ENCODE measurements at regions not wholly inside any gene's neighbourhood (a gene's known extent, or its start where the extent isn't known, plus 50 kb on each side); places are given as distances from the start of the nearest gene placed in this dataset.

GRCh38 chr3:111428301-111428700, 113.7 kb upstream of the CD96 start:
- no peak for TF ChIP-seq SUZ12 (IDR thresholded peaks at IDR 0.05)
- no peak for TF ChIP-seq ZNF384 (IDR thresholded peaks at IDR 0.05)
- TF ChIP-seq ARNT (IDR thresholded peaks at IDR 0.05) = no peak
- no peak for TF ChIP-seq TARDBP (IDR thresholded peaks at IDR 0.05)

Measured in HEK293T (cell line).